Neural crest cell (in vitro differentiated cells): ENCODE measurements at regions not wholly inside any gene's neighbourhood (a gene's known extent, or its start where the extent isn't known, plus 50 kb on each side); places are given as distances from the start of the nearest gene placed in this dataset.

Experiments
- DNase-seq: peaks from one replicate; pipeline ENCODE4 v3.0.0; 2021; ENCODE audit warnings: low read depth, mixed read lengths, low spot score
- H3K27ac Mint-ChIP-seq: one replicate; pipeline ENCODE4 v1.8.0; 2021; ENCODE audit warnings: mild to moderate bottlenecking, mixed read lengths; ENCODE audit not compliant: unreplicated experiment
- H3K27me3 Mint-ChIP-seq: 2 replicates; pipeline ENCODE4 v1.8.0; 2021; ENCODE audit warnings: low read depth, mild to moderate bottlenecking, mixed read lengths
- H3K36me3 Mint-ChIP-seq: 2 replicates; pipeline ENCODE4 v1.8.0; 2021; ENCODE audit warnings: low read depth, mild to moderate bottlenecking, mixed read lengths
- H3K4me1 Mint-ChIP-seq: 2 replicates; pipeline ENCODE4 v1.8.0; 2021; ENCODE audit warnings: mixed read lengths
- H3K4me3 Mint-ChIP-seq: one replicate; pipeline ENCODE4 v1.8.0; 2021; ENCODE audit warnings: mild to moderate bottlenecking, mixed read lengths
- H3K9me3 Mint-ChIP-seq: 2 replicates; pipeline ENCODE4 v1.8.0; 2021; ENCODE audit warnings: mixed read lengths
- TF ChIP-seq, protein P1 (sequence below): fragments of 200-600 bp; sonication (generic); conservative IDR thresholded peaks from 2 replicates; pipeline ENCODE4 v1.5.0; 2021; ENCODE audit warnings: antibody characterized with exemption, mild to moderate bottlenecking

DNA sequence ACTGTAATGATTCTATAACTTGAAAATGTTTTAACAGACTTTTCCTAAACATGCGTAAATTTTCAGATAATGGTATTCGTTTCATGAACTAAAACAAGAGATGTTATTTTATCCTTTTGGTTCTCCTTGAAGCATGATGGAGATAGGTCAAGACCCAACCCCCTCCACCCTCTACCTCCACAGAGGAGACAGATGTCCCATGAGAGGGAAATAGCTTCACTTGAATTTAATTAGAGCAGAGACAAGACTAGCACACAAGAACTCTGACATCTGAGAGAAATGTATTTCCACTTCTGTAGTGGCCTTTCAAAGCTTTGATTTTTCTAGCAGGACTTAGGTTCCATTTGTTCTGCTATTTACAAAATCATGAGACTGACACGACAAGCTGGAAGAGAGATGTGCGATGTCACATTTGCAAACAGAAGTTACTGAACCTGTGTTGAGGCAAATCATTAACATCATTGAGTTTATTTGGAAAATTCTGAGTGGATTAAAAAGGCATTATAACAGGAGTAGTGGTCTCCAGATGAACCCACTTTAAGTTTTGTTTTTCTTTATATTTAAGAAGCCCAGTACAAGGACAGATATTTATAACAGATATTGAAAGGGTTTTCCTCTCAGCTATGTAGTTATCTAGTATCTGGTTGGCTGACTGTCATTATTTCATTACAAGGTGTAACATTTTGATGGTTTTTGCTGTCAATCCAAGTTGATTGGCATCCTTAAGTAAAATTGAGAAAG lies 276.2 kb downstream of the ASXL3 start:
- Mint-ChIP-seq H3K4me3 (no peak overlapping the region), H3K9me3 (no peaks in the 10 kb centered on the region), H3K4me1 (peaks cover 8% of the 10 kb centered on the region), H3K27ac (no peak overlapping the region), H3K27me3 (no peaks in the 10 kb centered on the region), H3K36me3 (no peaks in the 10 kb centered on the region)
- no peak for DNase-seq
- TF ChIP-seq, protein P1, sequence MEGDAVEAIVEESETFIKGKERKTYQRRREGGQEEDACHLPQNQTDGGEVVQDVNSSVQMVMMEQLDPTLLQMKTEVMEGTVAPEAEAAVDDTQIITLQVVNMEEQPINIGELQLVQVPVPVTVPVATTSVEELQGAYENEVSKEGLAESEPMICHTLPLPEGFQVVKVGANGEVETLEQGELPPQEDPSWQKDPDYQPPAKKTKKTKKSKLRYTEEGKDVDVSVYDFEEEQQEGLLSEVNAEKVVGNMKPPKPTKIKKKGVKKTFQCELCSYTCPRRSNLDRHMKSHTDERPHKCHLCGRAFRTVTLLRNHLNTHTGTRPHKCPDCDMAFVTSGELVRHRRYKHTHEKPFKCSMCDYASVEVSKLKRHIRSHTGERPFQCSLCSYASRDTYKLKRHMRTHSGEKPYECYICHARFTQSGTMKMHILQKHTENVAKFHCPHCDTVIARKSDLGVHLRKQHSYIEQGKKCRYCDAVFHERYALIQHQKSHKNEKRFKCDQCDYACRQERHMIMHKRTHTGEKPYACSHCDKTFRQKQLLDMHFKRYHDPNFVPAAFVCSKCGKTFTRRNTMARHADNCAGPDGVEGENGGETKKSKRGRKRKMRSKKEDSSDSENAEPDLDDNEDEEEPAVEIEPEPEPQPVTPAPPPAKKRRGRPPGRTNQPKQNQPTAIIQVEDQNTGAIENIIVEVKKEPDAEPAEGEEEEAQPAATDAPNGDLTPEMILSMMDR = no peak

DNA sequence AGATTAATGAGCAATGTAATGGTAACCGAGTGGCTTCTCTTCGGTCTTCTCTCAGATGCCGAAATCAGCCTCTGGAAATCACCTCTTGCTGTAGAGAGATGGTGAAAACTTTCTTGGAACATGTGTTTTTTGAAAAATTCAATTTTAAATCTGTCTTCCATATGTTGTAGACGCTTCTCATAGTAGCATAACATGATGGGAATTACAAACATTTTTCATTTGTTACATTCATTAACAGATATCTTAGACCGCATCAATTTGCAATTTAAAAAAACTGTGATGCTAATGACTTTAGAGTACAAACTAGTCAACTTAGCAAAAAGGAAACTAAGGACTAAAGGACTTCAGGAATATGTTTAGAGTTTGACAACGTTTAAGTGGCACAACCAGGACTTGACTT lies 275.2 kb downstream of the ASXL3 start:
- H3K27me3 Mint-ChIP-seq = no peaks in the 10 kb centered on the region
- DNase-seq = no peak
- no peaks in the 10 kb centered on the region for H3K36me3 Mint-ChIP-seq
- H3K27ac Mint-ChIP-seq = no peak overlapping the region
- TF ChIP-seq, protein P1 = no peak
- H3K4me1 Mint-ChIP-seq = peaks cover 8% of the 10 kb centered on the region
- H3K4me3 Mint-ChIP-seq = no peak overlapping the region
- no peaks in the 10 kb centered on the region for H3K9me3 Mint-ChIP-seq

DNA sequence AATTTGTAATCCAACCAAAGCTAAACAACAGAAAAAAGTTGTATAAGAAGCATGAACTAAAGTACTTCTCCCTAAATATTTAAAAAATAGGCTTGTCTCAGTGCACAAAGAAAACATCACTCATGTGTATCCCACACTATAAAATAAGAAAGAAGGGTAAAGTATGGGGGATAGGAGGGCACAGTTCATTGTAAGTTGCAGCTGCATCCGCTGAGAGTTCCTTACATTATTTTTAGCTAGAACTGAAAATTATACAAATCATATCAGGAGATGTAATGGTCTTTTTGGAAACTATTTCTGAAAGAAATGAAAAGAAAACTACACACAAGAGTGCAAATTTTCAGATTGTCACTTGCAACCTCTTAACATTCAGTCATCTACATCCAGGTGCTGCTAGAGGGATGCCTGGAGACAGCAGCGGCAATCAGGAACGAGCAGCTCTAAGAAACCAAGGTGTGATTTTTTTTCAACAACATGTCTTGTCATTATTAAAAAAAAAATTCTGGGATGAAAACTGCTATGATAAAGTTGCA lies 273.6 kb downstream of the ASXL3 start:
- no peaks in the 10 kb centered on the region for H3K9me3 Mint-ChIP-seq
- H3K27me3 Mint-ChIP-seq = no peaks in the 10 kb centered on the region
- no peak overlapping the region for H3K27ac Mint-ChIP-seq
- no peaks in the 10 kb centered on the region for H3K36me3 Mint-ChIP-seq
- TF ChIP-seq, protein P1 = no peak
- H3K4me3 Mint-ChIP-seq = no peak overlapping the region
- H3K4me1 Mint-ChIP-seq = peaks cover 8% of the 10 kb centered on the region
- no peak for DNase-seq

DNA sequence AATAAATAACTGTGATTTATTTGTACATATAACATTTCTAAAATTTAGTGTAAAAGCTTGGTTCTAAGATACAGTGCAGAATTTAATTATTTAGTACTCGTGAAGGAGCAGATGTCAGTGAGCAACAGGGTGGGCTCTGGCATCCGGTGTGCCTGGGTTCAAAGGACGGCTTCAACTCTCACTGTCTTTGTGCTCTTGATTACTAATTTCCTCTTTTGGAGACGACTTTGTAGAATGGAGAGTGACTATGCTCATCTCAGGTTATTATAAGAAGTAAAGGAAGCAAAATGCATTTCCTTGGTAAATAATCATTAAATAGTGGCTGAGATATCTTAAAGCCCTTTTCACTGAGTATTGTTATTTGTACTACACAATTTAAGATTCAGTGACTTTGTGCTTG lies 271.7 kb downstream of the ASXL3 start:
- DNase-seq = no peak
- Mint-ChIP-seq H3K4me3 (no peak overlapping the region), H3K27ac (no peak overlapping the region), H3K27me3 (no peaks in the 10 kb centered on the region), H3K4me1 (peaks cover 8% of the 10 kb centered on the region), H3K36me3 (no peaks in the 10 kb centered on the region), H3K9me3 (no peaks in the 10 kb centered on the region)
- TF ChIP-seq, protein P1 = no peak

DNA sequence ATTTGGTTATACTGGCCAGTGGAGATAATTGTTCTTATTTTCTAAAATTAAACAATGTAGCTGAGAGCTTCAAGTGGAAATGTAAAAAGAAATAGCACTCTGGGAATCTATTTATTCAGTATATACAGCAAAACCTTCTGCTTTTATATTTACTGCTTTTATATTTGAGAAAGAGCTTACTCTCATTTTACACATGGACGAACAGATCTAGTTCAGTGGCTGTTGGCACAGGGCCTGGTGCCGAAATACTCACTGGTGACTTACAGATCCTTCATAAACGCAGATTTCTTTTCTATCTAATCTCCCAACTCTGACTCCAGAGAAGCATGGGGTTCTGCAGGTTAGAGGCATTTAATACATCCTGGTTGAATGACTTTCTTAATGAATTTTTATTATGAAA lies 266.2 kb downstream of the ASXL3 start:
- TF ChIP-seq, protein P1 = no peak
- Mint-ChIP-seq H3K27me3 (no peaks in the 10 kb centered on the region), H3K4me1 (no peaks in the 10 kb centered on the region), H3K36me3 (no peaks in the 10 kb centered on the region), H3K9me3 (no peaks in the 10 kb centered on the region), H3K27ac (no peak overlapping the region), H3K4me3 (no peak overlapping the region)
- DNase-seq = no peak
